MM.1S (cell line): ENCODE measurements at regions not wholly inside any gene's neighbourhood (a gene's known extent, or its start where the extent isn't known, plus 50 kb on each side); places are given as distances from the start of the nearest gene placed in this dataset.

Experiments used
- CTCF ChIP-seq: fragments of 300-600 bp; sonication (generic); IDR thresholded peaks from 2 replicates; pipeline ENCODE4 v1.5.1; 2016; ENCODE audit warnings: antibody characterized with exemption, low read length, mixed read lengths
- EZH2 ChIP-seq: fragments of 300-600 bp; sonication (generic); optimal IDR thresholded peaks from 2 replicates; pipeline ENCODE3; 2017; ENCODE audit warnings: low read depth, mild to moderate bottlenecking, antibody characterized with exemption, low read length, mixed read lengths
- EZH2phosphoT487 ChIP-seq: fragments of 300-600 bp; sonication (generic); IDR thresholded peaks from 2 replicates; pipeline ENCODE4 v1.6.1; 2018; ENCODE audit warnings: antibody characterized with exemption, low read length

GRCh38 chr4:173656898-173657297, 126.9 kb upstream of the HAND2 start:
- TF ChIP-seq CTCF: no peak
- TF ChIP-seq EZH2: no peak
- no peak for TF ChIP-seq EZH2phosphoT487
